ENCODE measurements at regions not wholly inside any gene's neighbourhood (a gene's known extent, or its start where the extent isn't known, plus 50 kb on each side); places are given as distances from the start of the nearest gene placed in this dataset.

GRCh38 chr20:63120808-63121090 lies 95.2 kb downstream of the YTHDF1 start:
- no peak for DNase-seq
- Histone ChIP-seq H3K27me3 (ENCODE audit: control insufficient read depth in 3 of 3, insufficient read depth in 3 of 3, low read length in 3 of 3) (peaks cover 0 to 7% (median 7%) of the 10 kb centered on the region in 3 donors), H3K4me3 (ENCODE audit: low read depth in 1 of 3, low read length in 3 of 3) (no peak overlapping the region), H3K9me3 (ENCODE audit: control insufficient read depth in 2 of 2, insufficient read depth in 1 of 2, low read depth in 1 of 2, low read length in 1 of 2) (no peaks in the 10 kb centered on the region), H3K27ac (ENCODE audit: low read depth in 1 of 3, low read length in 2 of 3) (no peak overlapping the region), H3K36me3 (ENCODE audit: control insufficient read depth in 3 of 3, insufficient read depth in 2 of 3, low read depth in 1 of 3, low read length in 3 of 3) (no peaks in the 10 kb centered on the region), H3K4me1 (ENCODE audit: control insufficient read depth in 3 of 3, insufficient read depth in 2 of 3, low read depth in 1 of 3, low read length in 2 of 3) (no peaks in the 10 kb centered on the region)
- FAIRE-seq = no peak
- WGBS, 3 donors = 59 to 67% (median 59%) methylated on average over 5 of the region's 5 CpGs

GRCh38 chr20:63119963-63120807 lies 95.7 kb downstream of the YTHDF1 start:
- Histone ChIP-seq H3K4me3 (ENCODE audit: low read depth in 1 of 3, low read length in 3 of 3) (no peak overlapping the region), H3K9me3 (ENCODE audit: control insufficient read depth in 2 of 2, insufficient read depth in 1 of 2, low read depth in 1 of 2, low read length in 1 of 2) (no peaks in the 10 kb centered on the region), H3K27ac (ENCODE audit: low read depth in 1 of 3, low read length in 2 of 3) (no peak overlapping the region), H3K36me3 (ENCODE audit: control insufficient read depth in 3 of 3, insufficient read depth in 2 of 3, low read depth in 1 of 3, low read length in 3 of 3) (no peaks in the 10 kb centered on the region), H3K4me1 (ENCODE audit: control insufficient read depth in 3 of 3, insufficient read depth in 2 of 3, low read depth in 1 of 3, low read length in 2 of 3) (no peaks in the 10 kb centered on the region), H3K27me3 (ENCODE audit: control insufficient read depth in 3 of 3, insufficient read depth in 3 of 3, low read length in 3 of 3) (peaks cover 0 to 12% (median 7%) of the 10 kb centered on the region in 3 donors)
- WGBS, 3 donors = 67 to 73% (median 71%) methylated on average over 21 to 22 of the region's 22 CpGs
- DNase-seq (no peak), FAIRE-seq (no peak)

- H3K9me3 ChIP-seq (ENCODE audit: control insufficient read depth in 2 of 2, insufficient read depth in 1 of 2, low read depth in 1 of 2, low read length in 1 of 2) = no peaks in the 10 kb centered on the region
- WGBS, 3 donors = 65 to 68% (median 67%) methylated on average over 18 to 23 of the region's 23 CpGs
- H3K4me1 ChIP-seq (ENCODE audit: control insufficient read depth in 3 of 3, insufficient read depth in 2 of 3, low read depth in 1 of 3, low read length in 2 of 3) = no peaks in the 10 kb centered on the region
- H3K27ac ChIP-seq (ENCODE audit: low read depth in 1 of 3, low read length in 2 of 3) = no peak overlapping the region
- H3K27me3 ChIP-seq (ENCODE audit: control insufficient read depth in 3 of 3, insufficient read depth in 3 of 3, low read length in 3 of 3) = peaks cover 0 to 12% (median 7%) of the 10 kb centered on the region in 3 donors
- no peaks in the 10 kb centered on the region for H3K36me3 ChIP-seq (ENCODE audit: control insufficient read depth in 3 of 3, insufficient read depth in 2 of 3, low read depth in 1 of 3, low read length in 3 of 3)
- DNase-seq = no peak
- FAIRE-seq = no peak
- no peak overlapping the region for H3K4me3 ChIP-seq (ENCODE audit: low read depth in 1 of 3, low read length in 3 of 3)
These were observed 96.6 kb downstream of the YTHDF1 start for GRCh38 chr20:63119121-63119962.

GRCh38 chr20:63118303-63119120 lies 97.4 kb downstream of the YTHDF1 start:
- no peaks in the 10 kb centered on the region for H3K4me1 ChIP-seq (ENCODE audit: control insufficient read depth in 3 of 3, insufficient read depth in 2 of 3, low read depth in 1 of 3, low read length in 2 of 3)
- WGBS, 3 donors = 84 to 87% (median 86%) methylated on average over 38 of the region's 38 CpGs
- H3K36me3 ChIP-seq (ENCODE audit: control insufficient read depth in 3 of 3, insufficient read depth in 2 of 3, low read depth in 1 of 3, low read length in 3 of 3) = no peaks in the 10 kb centered on the region
- no peak overlapping the region for H3K4me3 ChIP-seq (ENCODE audit: low read depth in 1 of 3, low read length in 3 of 3)
- no peaks in the 10 kb centered on the region for H3K9me3 ChIP-seq (ENCODE audit: control insufficient read depth in 2 of 2, insufficient read depth in 1 of 2, low read depth in 1 of 2, low read length in 1 of 2)
- H3K27ac ChIP-seq (ENCODE audit: low read depth in 1 of 3, low read length in 2 of 3) = no peak overlapping the region
- FAIRE-seq = no peak
- no peak for DNase-seq
- peaks cover 0 to 11% (median 7%) of the 10 kb centered on the region in 3 donors for H3K27me3 ChIP-seq (ENCODE audit: control insufficient read depth in 3 of 3, insufficient read depth in 3 of 3, low read length in 3 of 3)

GRCh38 chr20:63117661-63118302 lies 98.1 kb downstream of the YTHDF1 start:
- whole genome bisulfite sequencing, 3 donors = 80 to 85% (median 83%) methylated on average over 22 to 25 of the region's 25 CpGs
- Histone ChIP-seq H3K27ac (ENCODE audit: low read depth in 1 of 3, low read length in 2 of 3) (no peak overlapping the region), H3K4me3 (ENCODE audit: low read depth in 1 of 3, low read length in 3 of 3) (no peak overlapping the region), H3K36me3 (ENCODE audit: control insufficient read depth in 3 of 3, insufficient read depth in 2 of 3, low read depth in 1 of 3, low read length in 3 of 3) (no peaks in the 10 kb centered on the region), H3K4me1 (ENCODE audit: control insufficient read depth in 3 of 3, insufficient read depth in 2 of 3, low read depth in 1 of 3, low read length in 2 of 3) (no peaks in the 10 kb centered on the region), H3K27me3 (ENCODE audit: control insufficient read depth in 3 of 3, insufficient read depth in 3 of 3, low read length in 3 of 3) (peaks cover 0 to 11% (median 7%) of the 10 kb centered on the region in 3 donors), H3K9me3 (ENCODE audit: control insufficient read depth in 2 of 2, insufficient read depth in 1 of 2, low read depth in 1 of 2, low read length in 1 of 2) (no peaks in the 10 kb centered on the region)
- DNase-seq = no peak
- no peak for FAIRE-seq

- Histone ChIP-seq H3K4me3 (ENCODE audit: low read depth in 1 of 3, low read length in 3 of 3) (no peak overlapping the region), H3K4me1 (ENCODE audit: control insufficient read depth in 3 of 3, insufficient read depth in 2 of 3, low read depth in 1 of 3, low read length in 2 of 3) (no peaks in the 10 kb centered on the region), H3K27ac (ENCODE audit: low read depth in 1 of 3, low read length in 2 of 3) (no peak overlapping the region), H3K27me3 (ENCODE audit: control insufficient read depth in 3 of 3, insufficient read depth in 3 of 3, low read length in 3 of 3) (peaks cover 0 to 10% (median 7%) of the 10 kb centered on the region in 3 donors), H3K9me3 (ENCODE audit: control insufficient read depth in 2 of 2, insufficient read depth in 1 of 2, low read depth in 1 of 2, low read length in 1 of 2) (no peaks in the 10 kb centered on the region), H3K36me3 (ENCODE audit: control insufficient read depth in 3 of 3, insufficient read depth in 2 of 3, low read depth in 1 of 3, low read length in 3 of 3) (no peaks in the 10 kb centered on the region)
- FAIRE-seq (no peak), DNase-seq (no peak)
- WGBS, 3 donors = 53 to 64% (median 62%) methylated on average over 9 of the region's 9 CpGs
These were observed 98.8 kb downstream of the YTHDF1 start for GRCh38 chr20:63117151-63117550.

GRCh38 chr20:63116412-63117106 lies 99.4 kb downstream of the YTHDF1 start:
- FAIRE-seq (no peak), DNase-seq (peak in 1 of 2 donors; percentile 43)
- WGBS, 3 donors = 19 to 30% (median 23%) methylated on average over 32 of the region's 32 CpGs
- Histone ChIP-seq H3K4me1 (ENCODE audit: control insufficient read depth in 3 of 3, insufficient read depth in 2 of 3, low read depth in 1 of 3, low read length in 2 of 3) (no peaks in the 10 kb centered on the region), H3K36me3 (ENCODE audit: control insufficient read depth in 3 of 3, insufficient read depth in 2 of 3, low read depth in 1 of 3, low read length in 3 of 3) (no peaks in the 10 kb centered on the region), H3K9me3 (ENCODE audit: control insufficient read depth in 2 of 2, insufficient read depth in 1 of 2, low read depth in 1 of 2, low read length in 1 of 2) (no peaks in the 10 kb centered on the region), H3K27me3 (ENCODE audit: control insufficient read depth in 3 of 3, insufficient read depth in 3 of 3, low read length in 3 of 3) (peaks cover 0 to 9% (median 7%) of the 10 kb centered on the region in 3 donors), H3K4me3 (ENCODE audit: low read depth in 1 of 3, low read length in 3 of 3) (no peak overlapping the region), H3K27ac (ENCODE audit: low read depth in 1 of 3, low read length in 2 of 3) (no peak overlapping the region)
